ENCODE measurements at regions not wholly inside any gene's neighbourhood (a gene's known extent, or its start where the extent isn't known, plus 50 kb on each side); places are given as distances from the start of the nearest gene placed in this dataset.
"Not testable (repeated sequence)": the region's sequence is repeated elsewhere in the genome, so short reads cannot be mapped to it uniquely, and the experiment has no call there.

GRCh38 chr7:73952266-73952665 is 75.7 kb upstream of the ELN start:
- no peak for DNase-seq
- TF ChIP-seq CTCF (IDR thresholded peaks at IDR 0.05), result no peak
- Histone ChIP-seq H3K4me1 (no peaks in the 10 kb centered on the region), H3K36me3 (ENCODE audit: insufficient read depth in 1 of 2, low read depth in 1 of 2) (no peaks in the 10 kb centered on the region), H3K9me3 (peaks cover 5% of the 10 kb centered on the region), H3K27ac (no peak overlapping the region), H3K4me3 (no peak overlapping the region), H3K27me3 (ENCODE audit: insufficient read depth in 3 of 3, low read length in 2 of 3) (no peaks in the 10 kb centered on the region)
- ATAC-seq, result no peak
- WGBS, 3 donors, result 82 to 84% (median 84%) methylated on average over 4 of the region's 4 CpGs
- intact Hi-C loops (cut with DNase I), result no loop called here

- intact Hi-C loops (cut with DNase I), result no loop called here
- Histone ChIP-seq H3K27ac (no peak overlapping the region), H3K4me1 (no peaks in the 10 kb centered on the region), H3K4me3 (no peak overlapping the region), H3K27me3 (ENCODE audit: insufficient read depth in 3 of 3, low read length in 2 of 3) (no peaks in the 10 kb centered on the region), H3K36me3 (ENCODE audit: insufficient read depth in 1 of 2, low read depth in 1 of 2) (no peaks in the 10 kb centered on the region), H3K9me3 (no peaks in the 10 kb centered on the region)
- DNase-seq (no peak), ATAC-seq (no peak)
- TF ChIP-seq CTCF (IDR thresholded peaks at IDR 0.05), result no peak
- 55 to 68% (median 62%) methylated on average over 3 of the region's 3 CpGs for WGBS, 3 donors
These were observed 73.8 kb upstream of the ELN start for GRCh38 chr7:73954181-73954580.

- H3K9me3 ChIP-seq, result no peaks in the 10 kb centered on the region
- intact Hi-C loops (cut with DNase I), result no loop called here
- DNase-seq (no peak), ATAC-seq (no peak)
- no peaks in the 10 kb centered on the region for H3K27me3 ChIP-seq (ENCODE audit: insufficient read depth in 3 of 3, low read length in 2 of 3)
- TF ChIP-seq CTCF (IDR thresholded peaks at IDR 0.05), result no peak
- no peaks in the 10 kb centered on the region for H3K36me3 ChIP-seq (ENCODE audit: insufficient read depth in 1 of 2, low read depth in 1 of 2)
- no peaks in the 10 kb centered on the region for H3K4me1 ChIP-seq
- no peak overlapping the region for H3K4me3 ChIP-seq
- H3K27ac ChIP-seq, result no peak overlapping the region
- 90 to 97% (median 91%) methylated on average over 2 of the region's 2 CpGs for WGBS, 3 donors
These were observed 73.1 kb upstream of the ELN start for GRCh38 chr7:73954861-73955260.

GRCh38 chr7:73960548-73960947 is 67.4 kb upstream of the ELN start:
- TF ChIP-seq CTCF (IDR thresholded peaks at IDR 0.05), result no peak
- H3K36me3 ChIP-seq (ENCODE audit: insufficient read depth in 1 of 2, low read depth in 1 of 2), result no peaks in the 10 kb centered on the region
- intact Hi-C loops (cut with DNase I), result no loop called here
- no peak overlapping the region for H3K27ac ChIP-seq
- 79 to 84% (median 79%) methylated on average over 3 of the region's 3 CpGs for WGBS, 3 donors
- DNase-seq (no peak), ATAC-seq (no peak)
- no peaks in the 10 kb centered on the region for H3K4me1 ChIP-seq
- no peak overlapping the region for H3K4me3 ChIP-seq
- peaks cover 17% of the 10 kb centered on the region for H3K9me3 ChIP-seq
- no peaks in the 10 kb centered on the region for H3K27me3 ChIP-seq (ENCODE audit: insufficient read depth in 3 of 3, low read length in 2 of 3)

GRCh38 chr7:73961991-73962390 is 66.0 kb upstream of the ELN start:
- H3K4me1 ChIP-seq; intact Hi-C loops (cut with DNase I); DNase-seq; ATAC-seq; H3K4me3 ChIP-seq; H3K27me3 ChIP-seq (ENCODE audit: insufficient read depth in 3 of 3, low read length in 2 of 3); H3K27ac ChIP-seq; H3K36me3 ChIP-seq (ENCODE audit: insufficient read depth in 1 of 2, low read depth in 1 of 2): not testable (repeated sequence)
- WGBS, 3 donors, result 95 to 96% (median 96%) methylated on average over 9 of the region's 9 CpGs
- peaks cover 17% of the 10 kb centered on the region for H3K9me3 ChIP-seq
